DOHH2 (cell line): ENCODE measurements at regions not wholly inside any gene's neighbourhood (a gene's known extent, or its start where the extent isn't known, plus 50 kb on each side); places are given as distances from the start of the nearest gene placed in this dataset.

Experiments
- H3F3A ChIP-seq: fragments of 200-600 bp; sonication (generic), shearing (Covaris generic); 2 replicates; pipeline ENCODE4 v1.6.0; 2016; ENCODE audit warnings: antibody characterized with exemption, mild to moderate bottlenecking; ENCODE audit not compliant: control insufficient read depth, insufficient read depth
- H3K27ac ChIP-seq: fragments of 200-600 bp; sonication (generic); 2 replicates; pipeline ENCODE4 v1.5.1; 2014; ENCODE audit warnings: low read depth, mild to moderate bottlenecking, low read length, moderate library complexity
- H3K27me3 ChIP-seq: fragments of 200-600 bp; sonication (generic); 2 replicates; pipeline ENCODE4 v1.6.1; 2014; ENCODE audit warnings: mild to moderate bottlenecking, low read length, mixed read lengths; ENCODE audit not compliant: control insufficient read depth
- H3K36me3 ChIP-seq: fragments of 200-600 bp; sonication (generic); 2 replicates; pipeline ENCODE4 v1.6.1; 2014; ENCODE audit warnings: mild to moderate bottlenecking, low read length, moderate library complexity, mixed read lengths; ENCODE audit not compliant: control insufficient read depth
- H3K4me1 ChIP-seq: fragments of 200-600 bp; sonication (generic); 2 replicates; pipeline ENCODE4 v1.6.1; 2014; ENCODE audit warnings: mild to moderate bottlenecking, low read length, mixed read lengths; ENCODE audit not compliant: control insufficient read depth
- H3K4me2 ChIP-seq: fragments of 200-600 bp; sonication (generic); 2 replicates; pipeline ENCODE4 v1.6.0; 2014; ENCODE audit warnings: mild to moderate bottlenecking, low read length, moderate library complexity
- H3K4me3 ChIP-seq: fragments of 200-600 bp; sonication (generic); 2 replicates; pipeline ENCODE4 v1.5.1; 2014; ENCODE audit warnings: mild to moderate bottlenecking, low read length, mixed read lengths
- H3K79me2 ChIP-seq: fragments of 200-600 bp; sonication (generic); 2 replicates; pipeline ENCODE4 v1.6.1; 2014; ENCODE audit warnings: mild to moderate bottlenecking, low read length, mixed read lengths; ENCODE audit not compliant: control insufficient read depth
- H3K9me2 ChIP-seq: fragments of 200-600 bp; sonication (generic); replicated peaks from 2 replicates; pipeline ENCODE4 v1.6.1; 2014; ENCODE audit warnings: mild to moderate bottlenecking, low read length, mixed read lengths; ENCODE audit not compliant: control insufficient read depth
- H3K9me3 ChIP-seq: fragments of 200-600 bp; sonication (generic); 2 replicates; pipeline ENCODE4 v1.6.1; 2014; ENCODE audit warnings: antibody characterized with exemption, low read length, mixed read lengths; ENCODE audit not compliant: control insufficient read depth, insufficient read depth
- H4K20me1 ChIP-seq: fragments of 200-600 bp; sonication (generic); 2 replicates; pipeline ENCODE4 v1.6.0; 2014; ENCODE audit warnings: low read depth, mild to moderate bottlenecking, antibody characterized with exemption, low read length, moderate library complexity; ENCODE audit not compliant: control insufficient read depth, insufficient read depth
- EZH2phosphoT487 ChIP-seq: fragments of 200-600 bp; sonication (generic); IDR thresholded peaks from 2 replicates; pipeline ENCODE4 v1.6.1; 2017; ENCODE audit warnings: borderline replicate concordance, mild to moderate bottlenecking, antibody characterized with exemption, low read length, moderate library complexity, mixed read lengths
- TF ChIP-seq, protein P1 (sequence below): fragments of 200-600 bp; sonication (generic); IDR thresholded peaks from one replicate; pipeline ENCODE4 v1.5.1; 2014; ENCODE audit warnings: antibody characterized with exemption, mild to moderate bottlenecking, low read depth, low read length; ENCODE audit not compliant: poor library complexity, severe bottlenecking

DNA sequence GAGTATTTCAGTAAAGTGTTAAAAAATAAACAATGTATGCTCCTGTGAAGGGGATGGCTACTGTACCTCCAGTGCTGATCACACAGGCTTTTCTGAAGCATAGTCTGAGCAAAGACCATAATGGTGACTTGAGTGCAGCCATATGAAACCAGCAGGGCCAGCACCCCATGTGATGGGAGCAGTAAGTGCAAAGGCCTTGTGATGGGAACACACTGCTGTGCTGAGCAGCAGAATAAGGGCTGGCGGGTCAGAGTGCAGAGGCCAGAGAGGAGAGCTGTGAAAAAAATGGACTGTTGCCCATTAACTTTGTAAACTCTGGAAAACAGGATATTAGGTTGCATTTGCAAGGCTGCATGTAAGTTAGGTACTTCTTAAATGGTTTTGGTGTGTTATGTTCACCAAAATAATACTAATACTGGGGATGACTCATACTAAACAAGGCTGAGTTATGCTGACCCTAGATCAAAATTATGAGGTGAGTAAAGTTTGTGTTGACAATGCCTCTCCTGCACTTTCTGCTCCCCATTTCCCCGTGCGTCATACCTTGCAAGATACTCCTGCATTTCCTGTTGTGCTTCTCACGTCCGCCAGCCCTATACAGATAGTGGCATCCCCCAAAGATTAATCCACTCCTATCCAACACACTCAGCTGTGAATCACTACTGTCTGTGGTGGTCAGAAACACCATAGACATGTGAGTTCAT, 67.0 kb upstream of the FAM9A start:
- no peak for TF ChIP-seq EZH2phosphoT487
- TF ChIP-seq, protein P1, sequence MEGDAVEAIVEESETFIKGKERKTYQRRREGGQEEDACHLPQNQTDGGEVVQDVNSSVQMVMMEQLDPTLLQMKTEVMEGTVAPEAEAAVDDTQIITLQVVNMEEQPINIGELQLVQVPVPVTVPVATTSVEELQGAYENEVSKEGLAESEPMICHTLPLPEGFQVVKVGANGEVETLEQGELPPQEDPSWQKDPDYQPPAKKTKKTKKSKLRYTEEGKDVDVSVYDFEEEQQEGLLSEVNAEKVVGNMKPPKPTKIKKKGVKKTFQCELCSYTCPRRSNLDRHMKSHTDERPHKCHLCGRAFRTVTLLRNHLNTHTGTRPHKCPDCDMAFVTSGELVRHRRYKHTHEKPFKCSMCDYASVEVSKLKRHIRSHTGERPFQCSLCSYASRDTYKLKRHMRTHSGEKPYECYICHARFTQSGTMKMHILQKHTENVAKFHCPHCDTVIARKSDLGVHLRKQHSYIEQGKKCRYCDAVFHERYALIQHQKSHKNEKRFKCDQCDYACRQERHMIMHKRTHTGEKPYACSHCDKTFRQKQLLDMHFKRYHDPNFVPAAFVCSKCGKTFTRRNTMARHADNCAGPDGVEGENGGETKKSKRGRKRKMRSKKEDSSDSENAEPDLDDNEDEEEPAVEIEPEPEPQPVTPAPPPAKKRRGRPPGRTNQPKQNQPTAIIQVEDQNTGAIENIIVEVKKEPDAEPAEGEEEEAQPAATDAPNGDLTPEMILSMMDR, result no peak
- H3K9me2 ChIP-seq, result no peaks in the 10 kb centered on the region
- H3K27me3 ChIP-seq, result no peaks in the 10 kb centered on the region
- H3K4me3 ChIP-seq, result no peak overlapping the region
- H4K20me1 ChIP-seq, result no peaks in the 10 kb centered on the region
- H3K4me2 ChIP-seq, result no peak overlapping the region
- H3K9me3 ChIP-seq, result no peaks in the 10 kb centered on the region
- H3F3A ChIP-seq, result no peaks in the 10 kb centered on the region
- H3K4me1 ChIP-seq, result no peaks in the 10 kb centered on the region
- H3K79me2 ChIP-seq, result no peaks in the 10 kb centered on the region
- no peaks in the 10 kb centered on the region for H3K36me3 ChIP-seq
- H3K27ac ChIP-seq, result no peak overlapping the region

DNA sequence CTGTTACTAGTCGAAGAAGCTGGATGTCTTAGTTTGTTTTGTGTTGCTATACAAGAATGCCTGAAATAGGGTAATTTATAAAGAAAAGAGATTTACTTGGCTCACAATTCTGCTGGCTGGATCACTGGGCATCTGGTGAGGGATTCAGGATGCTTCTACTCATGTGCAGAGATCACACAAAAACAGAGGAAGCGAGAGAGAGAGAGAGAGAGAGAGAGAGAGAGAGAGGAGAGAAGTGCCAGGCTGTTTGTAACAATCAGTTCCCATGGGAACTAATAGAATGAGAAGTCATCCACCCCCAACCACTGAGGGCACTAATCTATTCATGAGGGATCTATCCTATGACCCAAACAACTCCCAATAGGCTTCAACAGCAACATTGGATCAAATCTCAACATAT, 66.2 kb upstream of the FAM9A start:
- Histone ChIP-seq H4K20me1 (no peaks in the 10 kb centered on the region), H3K9me2 (no peaks in the 10 kb centered on the region), H3K9me3 (no peaks in the 10 kb centered on the region), H3K79me2 (no peaks in the 10 kb centered on the region), H3K4me3 (no peak overlapping the region), H3F3A (no peaks in the 10 kb centered on the region), H3K4me2 (no peak overlapping the region), H3K36me3 (no peaks in the 10 kb centered on the region), H3K27me3 (no peaks in the 10 kb centered on the region), H3K27ac (no peak overlapping the region), H3K4me1 (no peaks in the 10 kb centered on the region)
- TF ChIP-seq, protein P1, result no peak
- TF ChIP-seq EZH2phosphoT487, result no peak

DNA sequence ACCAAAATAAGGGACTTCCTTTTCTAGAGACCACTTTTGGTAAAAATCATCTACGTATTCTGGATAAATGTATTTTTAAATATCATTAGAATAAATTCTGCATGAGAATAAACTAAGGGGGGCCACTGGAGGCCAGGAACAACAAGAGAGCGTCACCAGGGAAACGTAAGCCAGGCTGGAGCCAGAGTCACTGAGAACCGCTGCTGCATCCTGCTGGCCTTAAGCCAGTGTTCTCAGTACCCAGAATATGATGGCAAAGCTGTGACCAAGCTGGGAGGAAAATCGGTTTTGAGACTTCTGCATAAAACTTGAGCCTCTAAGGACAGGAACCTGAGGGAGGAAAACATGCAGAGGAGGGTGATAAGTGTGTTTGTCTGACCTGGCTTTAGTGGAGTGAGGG, 63.0 kb upstream of the FAM9A start:
- Histone ChIP-seq H3K79me2 (no peaks in the 10 kb centered on the region), H3K4me2 (no peak overlapping the region), H3F3A (no peaks in the 10 kb centered on the region), H3K27me3 (no peaks in the 10 kb centered on the region), H3K9me3 (no peaks in the 10 kb centered on the region), H3K9me2 (no peaks in the 10 kb centered on the region), H4K20me1 (no peaks in the 10 kb centered on the region), H3K4me3 (no peak overlapping the region), H3K27ac (no peak overlapping the region), H3K36me3 (no peaks in the 10 kb centered on the region), H3K4me1 (no peaks in the 10 kb centered on the region)
- no peak for TF ChIP-seq EZH2phosphoT487
- TF ChIP-seq, protein P1, result no peak
